HCT116 (cell line): ENCODE measurements at regions not wholly inside any gene's neighbourhood (a gene's known extent, or its start where the extent isn't known, plus 50 kb on each side); places are given as distances from the start of the nearest gene placed in this dataset.

Experiments
- ATAC-seq: fragments of 200-7000 bp; cut with Tn5 transposase; 2 replicates; pipeline ENCODE4 v1.9.1; 2020; ENCODE audit warnings: mild to moderate bottlenecking, moderate library complexity
- BruUV-seq: library from RNA; stranded (reverse); fragments of 400-500 nt; replicated peaks from 2 replicates; lab custom pipeline; 2021; lab: Mats Ljungman, UMichigan
- CTCF ChIA-PET: fragments of 300-600 bp; sonication (Branson Sonifier 250); formaldehyde crosslinking; loops from one replicate; lab custom pipeline; 2021; ENCODE audit warnings: antibody characterized with exemption; lab: Charles Lee
- POLR2A ChIA-PET: fragments of 300-600, 350-600 bp; sonication (Branson Sonifier 250); formaldehyde crosslinking; loops from one replicate; lab custom pipeline; 2021; ENCODE audit warnings: antibody characterized with exemption; lab: Charles Lee
- RAD21 ChIA-PET, 2 experiments: fragments of 300-600 bp; sonication (Branson Sonifier 250); formaldehyde crosslinking; loops; one replicate each; lab custom pipeline; 2023; ENCODE audit warnings: low total read pairs in 2 of 2; ENCODE audit not compliant: uncharacterized antibody in 2 of 2, unreplicated experiment in 2 of 2, low non-redundant PET in 1 of 2; lab: Charles Lee
- DNase-seq: peaks from one replicate; pipeline ENCODE4 v3.0.0-alpha.2; 2010; ENCODE audit warnings: low read depth, low spot score
- H2AFZ ChIP-seq: fragments of 200-600 bp; shearing (Covaris generic), sonication (generic); 2 replicates; pipeline ENCODE4 v1.6.1; 2017; ENCODE audit warnings: low read depth, mixed run types, mixed read lengths, antibody characterized with exemption, low read length; ENCODE audit not compliant: poor library complexity, severe bottlenecking
- H3K27ac ChIP-seq: 2 replicates; pipeline ENCODE4 v1.5.1; 2012; ENCODE audit warnings: low read depth, low read length
- H3K27me3 ChIP-seq: fragments of 200-600 bp; sonication (generic); 2 replicates; pipeline ENCODE4 v1.6.1; 2016; ENCODE audit warnings: mixed run types, low read length, mixed read lengths; ENCODE audit not compliant: insufficient read depth
- H3K36me3 ChIP-seq, 2 experiments: fragments of 200-500 bp in 1 of 2; fragments of 200-600 bp in 1 of 2; sonication (Bioruptor generic) in 1 of 2; sonication (generic) in 1 of 2; 2 replicates each; pipeline versions ENCODE4 v1.5.1 to v1.6.1; 2014 to 2016; ENCODE audit warnings: low read length in 2 of 2, inconsistent platforms in 1 of 2, mixed read lengths in 1 of 2, mixed run types in 1 of 2; ENCODE audit not compliant: insufficient read depth in 2 of 2, control insufficient read depth in 1 of 2
- H3K4me1 ChIP-seq, 2 experiments: fragments of 200-600 bp in 1 of 2; sonication (generic) in 1 of 2; 2 replicates each; pipeline versions ENCODE4 v1.5.1 to v1.6.1; 2012 to 2017; ENCODE audit warnings: low read length in 2 of 2, inconsistent platforms in 1 of 2, mild to moderate bottlenecking in 1 of 2, mixed read lengths in 1 of 2, mixed run types in 1 of 2, moderate library complexity in 1 of 2; ENCODE audit not compliant: insufficient read depth in 2 of 2, control insufficient read depth in 1 of 2
- H3K4me2 ChIP-seq: fragments of 200-600 bp; sonication (generic); 2 replicates; pipeline ENCODE4 v1.6.1; 2017; ENCODE audit warnings: mixed run types, low read length, mixed read lengths
- H3K4me3 ChIP-seq, 2 experiments: fragments of 200-600 bp in 1 of 2; sonication (generic) in 1 of 2; replicated peaks in 1 of 2; 2 replicates each; pipeline ENCODE4 v1.5.1; 2011 to 2016; ENCODE audit warnings: low read length in 2 of 2, control low read depth in 1 of 2, low read depth in 1 of 2, mild to moderate bottlenecking in 1 of 2, mixed read lengths in 1 of 2, mixed run types in 1 of 2
- H3K79me2 ChIP-seq: fragments of 200-600 bp; sonication (generic); 2 replicates; pipeline ENCODE4 v1.6.1; 2017; ENCODE audit warnings: mild to moderate bottlenecking, mixed run types, low read length, moderate library complexity, mixed read lengths; ENCODE audit not compliant: insufficient read depth
- H3K9ac ChIP-seq: fragments of 200-600 bp; sonication (generic); 2 replicates; pipeline ENCODE4 v1.6.1; 2016; ENCODE audit warnings: low read length, mixed read lengths
- H3K9me2 ChIP-seq: fragments of 200-600 bp; sonication (generic), shearing (Covaris generic); 2 replicates; pipeline ENCODE4 v1.6.1; 2017; ENCODE audit warnings: mixed run types, mild to moderate bottlenecking, moderate library complexity; ENCODE audit not compliant: insufficient read depth
- H3K9me3 ChIP-seq, 2 experiments: fragments of 200-500 bp in 1 of 2; fragments of 200-600 bp in 1 of 2; sonication (Bioruptor generic) in 1 of 2; sonication (generic) in 1 of 2; 2 replicates each; pipeline ENCODE4 v1.6.1; 2014 to 2017; ENCODE audit warnings: low read length in 2 of 2, mixed read lengths in 2 of 2, inconsistent platforms in 1 of 2, low read depth in 1 of 2, mild to moderate bottlenecking in 1 of 2, mixed run types in 1 of 2, moderate library complexity in 1 of 2; ENCODE audit not compliant: control insufficient read depth in 1 of 2, insufficient read depth in 1 of 2
- H4K20me1 ChIP-seq: fragments of 200-600 bp; sonication (generic), shearing (Covaris generic); 2 replicates; pipeline ENCODE4 v1.6.1; 2017; ENCODE audit warnings: mixed run types, mild to moderate bottlenecking, moderate library complexity; ENCODE audit not compliant: insufficient read depth
- CBX3 ChIP-seq: IDR thresholded peaks from 2 replicates; pipeline ENCODE4 v1.6.1; 2012; ENCODE audit warnings: low read depth
- ELF1 ChIP-seq: IDR thresholded peaks from 2 replicates; pipeline ENCODE4 v1.6.1; 2012; ENCODE audit warnings: low read depth, borderline replicate concordance
- EZH2 ChIP-seq: fragments of 200-600 bp; sonication (generic); IDR thresholded peaks from 2 replicates; pipeline ENCODE4 v1.6.1; 2017; ENCODE audit warnings: antibody characterized with exemption, mixed run types
- EZH2phosphoT487 ChIP-seq: fragments of 200-600 bp; IDR thresholded peaks from 2 replicates; pipeline ENCODE4 v1.6.1; 2018; ENCODE audit warnings: antibody characterized with exemption, borderline replicate concordance
- POLR2A ChIP-seq: IDR thresholded peaks from 2 replicates; pipeline ENCODE4 v1.7.0; 2011; ENCODE audit warnings: borderline replicate concordance; ENCODE audit not compliant: insufficient read depth, insufficient read length; ENCODE audit errors: extremely low read depth
- POLR2AphosphoS5 ChIP-seq: IDR thresholded peaks from 2 replicates; pipeline ENCODE4 v1.6.1; 2011; ENCODE audit warnings: mild to moderate bottlenecking, low read depth, low read length, moderate library complexity
- RAD21 ChIP-seq: IDR thresholded peaks from 2 replicates; pipeline ENCODE4 v1.6.1; 2012; ENCODE audit warnings: low read depth, mild to moderate bottlenecking
- SIN3A ChIP-seq: IDR thresholded peaks from 2 replicates; pipeline ENCODE4 v1.6.1; 2012; ENCODE audit warnings: low read depth
- TCF7L2 ChIP-seq: IDR thresholded peaks from 2 replicates; pipeline ENCODE4 v1.7.0; 2011; ENCODE audit warnings: borderline replicate concordance, inconsistent platforms; ENCODE audit not compliant: insufficient read depth, insufficient read length; ENCODE audit errors: extremely low read depth
- ZBTB33 ChIP-seq: IDR thresholded peaks from 2 replicates; pipeline ENCODE4 v1.6.1; 2011; ENCODE audit warnings: mild to moderate bottlenecking, low read length, moderate library complexity; ENCODE audit not compliant: insufficient replicate concordance; ENCODE audit errors: extremely low read depth
- ZFX ChIP-seq: fragments of 450-650 bp; IDR thresholded peaks from 2 replicates; pipeline ENCODE4 v1.6.1; 2017
- intact Hi-C: fragments of 100-400 bp; cut with micrococcal nuclease; formaldehyde crosslinking; loops from 2 replicates; pipeline ENCODE4 v1.10.0; 2022
- TF ChIP-seq, protein P1 (sequence below): IDR thresholded peaks from 2 replicates; pipeline ENCODE4 v1.6.1; 2012; ENCODE audit warnings: low read depth

DNA sequence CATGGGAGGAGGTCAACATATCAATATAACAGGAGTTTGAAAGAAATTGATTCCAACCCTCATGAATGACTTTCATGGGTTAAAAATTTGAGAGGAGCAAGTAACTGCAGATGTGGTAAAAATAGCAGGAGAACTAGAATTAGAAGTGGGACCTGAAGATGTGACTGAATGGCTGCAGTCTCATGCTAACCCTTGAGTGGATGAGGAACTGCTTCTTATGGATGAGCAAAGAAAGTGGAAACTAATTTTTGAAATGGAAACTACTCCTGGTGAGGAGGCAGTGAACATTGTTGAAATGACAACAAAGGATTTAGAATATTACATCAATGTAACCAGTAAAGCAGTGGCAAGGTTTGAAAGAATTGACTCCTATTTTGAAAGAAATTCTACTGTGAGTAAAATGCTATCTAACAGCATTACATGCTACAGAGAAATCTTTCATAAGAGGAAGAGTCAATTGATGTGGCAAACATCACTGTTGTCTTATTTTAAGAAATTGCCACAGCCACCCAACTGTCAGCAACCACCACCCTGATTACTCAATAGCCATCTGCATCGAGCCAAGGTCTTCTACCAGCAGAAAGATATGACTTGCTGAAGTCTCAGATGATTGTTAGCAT is 1683.2 kb downstream of the MAT2B start:
- RAD21 ChIA-PET: no interaction called here
- Histone ChIP-seq H3K79me2 (no peaks in the 10 kb centered on the region), H2AFZ (no peak overlapping the region), H3K4me2 (no peak overlapping the region), H3K27ac (no peak overlapping the region), H3K4me1 (no peaks in the 10 kb centered on the region), H3K9me2 (no peaks in the 10 kb centered on the region), H3K4me3 (no peak overlapping the region)
- no TSS peak for BruUV-seq
- intact Hi-C loops: no loop called here
- POLR2A ChIA-PET: no interaction called here
- TF ChIP-seq CBX3 (no peak), ZFX (no peak), ZBTB33 (no peak), POLR2A (no peak), POLR2AphosphoS5 (no peak), TCF7L2 (no peak), ELF1 (no peak)
- TF ChIP-seq, all 23 proteins: peak for 0
- Histone ChIP-seq H3K9ac (no peak overlapping the region), H4K20me1 (no peaks in the 10 kb centered on the region), H3K36me3 (no peaks in the 10 kb centered on the region), H3K9me3 (peaks cover 0 to 5% of the 10 kb centered on the region in 2 experiments; a peak in 2 of 4 replicates), H3K27me3 (no peaks in the 10 kb centered on the region)
- CTCF ChIA-PET: no interaction called here
- DNase-seq (no peak), ATAC-seq (no peak)

DNA sequence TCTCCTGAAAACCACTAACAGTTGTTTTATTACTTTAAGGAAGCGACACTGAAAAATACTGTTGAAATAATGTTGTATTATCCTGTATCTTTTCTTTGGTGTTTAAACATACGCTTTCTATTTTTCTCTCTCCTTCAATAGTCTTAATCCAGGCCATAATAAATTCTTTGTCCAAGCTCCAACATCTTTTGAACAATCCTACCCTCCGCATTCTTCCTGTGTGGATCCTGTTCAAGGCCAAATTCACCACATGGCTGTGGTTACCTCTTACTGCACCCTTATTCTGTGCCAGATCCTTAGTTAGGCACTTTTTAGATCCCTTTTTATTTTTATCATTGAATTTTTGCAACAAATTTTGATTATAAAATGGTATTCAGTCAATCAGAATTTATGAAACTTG is 1691.5 kb downstream of the MAT2B start:
- POLR2A ChIA-PET: no interaction called here
- Histone ChIP-seq H3K36me3 (no peaks in the 10 kb centered on the region), H3K4me3 (no peak overlapping the region), H3K9me3 (peaks cover 3 to 7% of the 10 kb centered on the region in 2 experiments; a peak in 3 of 4 replicates), H2AFZ (no peak overlapping the region), H3K4me2 (no peak overlapping the region), H3K9me2 (no peaks in the 10 kb centered on the region), H3K27me3 (no peaks in the 10 kb centered on the region), H3K9ac (no peak overlapping the region), H3K27ac (no peak overlapping the region), H3K4me1 (no peaks in the 10 kb centered on the region), H3K79me2 (no peaks in the 10 kb centered on the region), H4K20me1 (no peaks in the 10 kb centered on the region)
- intact Hi-C loops: no loop called here
- no TSS peak for BruUV-seq
- ATAC-seq (no peak), DNase-seq (no peak)
- RAD21 ChIA-PET: no interaction called here
- CTCF ChIA-PET: no interaction called here
- no peak for TF ChIP-seq TCF7L2
- TF ChIP-seq SIN3A: no peak
- TF ChIP-seq, protein P1, sequence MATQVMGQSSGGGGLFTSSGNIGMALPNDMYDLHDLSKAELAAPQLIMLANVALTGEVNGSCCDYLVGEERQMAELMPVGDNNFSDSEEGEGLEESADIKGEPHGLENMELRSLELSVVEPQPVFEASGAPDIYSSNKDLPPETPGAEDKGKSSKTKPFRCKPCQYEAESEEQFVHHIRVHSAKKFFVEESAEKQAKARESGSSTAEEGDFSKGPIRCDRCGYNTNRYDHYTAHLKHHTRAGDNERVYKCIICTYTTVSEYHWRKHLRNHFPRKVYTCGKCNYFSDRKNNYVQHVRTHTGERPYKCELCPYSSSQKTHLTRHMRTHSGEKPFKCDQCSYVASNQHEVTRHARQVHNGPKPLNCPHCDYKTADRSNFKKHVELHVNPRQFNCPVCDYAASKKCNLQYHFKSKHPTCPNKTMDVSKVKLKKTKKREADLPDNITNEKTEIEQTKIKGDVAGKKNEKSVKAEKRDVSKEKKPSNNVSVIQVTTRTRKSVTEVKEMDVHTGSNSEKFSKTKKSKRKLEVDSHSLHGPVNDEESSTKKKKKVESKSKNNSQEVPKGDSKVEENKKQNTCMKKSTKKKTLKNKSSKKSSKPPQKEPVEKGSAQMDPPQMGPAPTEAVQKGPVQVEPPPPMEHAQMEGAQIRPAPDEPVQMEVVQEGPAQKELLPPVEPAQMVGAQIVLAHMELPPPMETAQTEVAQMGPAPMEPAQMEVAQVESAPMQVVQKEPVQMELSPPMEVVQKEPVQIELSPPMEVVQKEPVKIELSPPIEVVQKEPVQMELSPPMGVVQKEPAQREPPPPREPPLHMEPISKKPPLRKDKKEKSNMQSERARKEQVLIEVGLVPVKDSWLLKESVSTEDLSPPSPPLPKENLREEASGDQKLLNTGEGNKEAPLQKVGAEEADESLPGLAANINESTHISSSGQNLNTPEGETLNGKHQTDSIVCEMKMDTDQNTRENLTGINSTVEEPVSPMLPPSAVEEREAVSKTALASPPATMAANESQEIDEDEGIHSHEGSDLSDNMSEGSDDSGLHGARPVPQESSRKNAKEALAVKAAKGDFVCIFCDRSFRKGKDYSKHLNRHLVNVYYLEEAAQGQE: no peak
- no peak for TF ChIP-seq ELF1
- TF ChIP-seq EZH2phosphoT487: no peak
- no peak for TF ChIP-seq RAD21
- TF ChIP-seq EZH2: no peak
